ENCODE measurements at regions not wholly inside any gene's neighbourhood (a gene's known extent, or its start where the extent isn't known, plus 50 kb on each side); places are given as distances from the start of the nearest gene placed in this dataset.

- TF ChIP-seq CTCF (IDR thresholded peaks at IDR 0.05) = no peak
- TF ChIP-seq POLR2AphosphoS5 (IDR thresholded peaks at IDR 0.05) = no peak
- TF ChIP-seq POLR2A (IDR thresholded peaks at IDR 0.05) = no peak
Measured at GRCh38 chr12:97940629-97941028, 478.0 kb downstream of the RMST start.

All from breast epithelium (tissue), 3 donors.